GM12878 (cell line): ENCODE measurements at regions not wholly inside any gene's neighbourhood (a gene's known extent, or its start where the extent isn't known, plus 50 kb on each side); places are given as distances from the start of the nearest gene placed in this dataset.

Experiments used
- ATAC-seq: fragments of 200-7000 bp; cut with Tn5 transposase; 3 replicates; pipeline ENCODE4 v1.9.1; 2020; ENCODE audit warnings: mild to moderate bottlenecking, moderate library complexity
- BruUV-seq: library from RNA; stranded (reverse); fragments of 400-500 nt; replicated peaks from 2 replicates; lab custom pipeline; 2021; lab: Mats Ljungman, UMichigan
- CTCF ChIA-PET: fragments of 300-600 bp; sonication (Branson Sonifier 250); formaldehyde crosslinking; extraction: SDS; loops from one replicate; lab custom pipeline; 2021; ENCODE audit warnings: inconsistent platforms; lab: Yijun Ruan, JAX
- POLR2A ChIA-PET: fragments of 350-600 bp; formaldehyde crosslinking; extraction: SDS; loops from one replicate; lab custom pipeline; 2021; ENCODE audit warnings: inconsistent platforms; lab: Charles Lee
- RAD21 ChIA-PET: fragments of 300-600 bp; sonication (Branson Sonifier 250); formaldehyde crosslinking; loops from one replicate; lab custom pipeline; 2023; ENCODE audit warnings: antibody characterized with exemption; ENCODE audit not compliant: unreplicated experiment; lab: Charles Lee
- SMC1A ChIA-PET: fragments of 300-600 bp; sonication (Branson Sonifier 250); formaldehyde crosslinking; loops from one replicate; lab custom pipeline; 2023; ENCODE audit not compliant: unreplicated experiment, uncharacterized antibody; lab: Charles Lee
- DNase-seq: peaks from one replicate; pipeline ENCODE4 v3.0.0-alpha.2; 2011; ENCODE audit warnings: low read depth, low spot score
- FAIRE-seq: peaks from 3 replicates; lab custom pipeline; 2011; peaks lifted over from hg19 to GRCh38; lab: Jason Lieb, UNC
- H2AFZ ChIP-seq: 2 replicates; pipeline ENCODE4 v1.6.0; 2011; ENCODE audit warnings: low read depth, low read length, control low read depth; ENCODE audit not compliant: control insufficient read depth
- H3K27ac ChIP-seq: 2 replicates; pipeline ENCODE4 v1.5.1; 2011; ENCODE audit warnings: control low read depth; ENCODE audit not compliant: control insufficient read depth, insufficient read depth
- H3K27me3 ChIP-seq, 2 experiments: replicated peaks in 1 of 2; 2 replicates each; pipeline versions ENCODE4 v1.6.0 to v1.6.1; 2011; ENCODE audit warnings: low read length in 1 of 2; ENCODE audit not compliant: control insufficient read depth in 2 of 2, insufficient read depth in 2 of 2
- H3K36me3 ChIP-seq, 2 experiments: 2 replicates each; pipeline ENCODE4 v1.5.1; 2011; ENCODE audit warnings: low read length in 1 of 2; ENCODE audit not compliant: control insufficient read depth in 2 of 2, insufficient read depth in 2 of 2
- H3K4me1 ChIP-seq: 2 replicates; pipeline ENCODE4 v1.6.1; 2011; ENCODE audit warnings: mild to moderate bottlenecking, low read length, moderate library complexity, mixed read lengths; ENCODE audit not compliant: control insufficient read depth, insufficient read depth
- H3K4me2 ChIP-seq: 2 replicates; pipeline ENCODE4 v1.6.0; 2011; ENCODE audit warnings: control low read depth; ENCODE audit not compliant: control insufficient read depth, insufficient read depth
- H3K4me3 ChIP-seq: fragments of 200-600 bp; sonication (generic); 2 replicates; pipeline ENCODE4 v1.5.1; 2016
- H3K79me2 ChIP-seq: 2 replicates; pipeline ENCODE4 v1.6.0; 2011; ENCODE audit warnings: low read length; ENCODE audit not compliant: control insufficient read depth, insufficient read depth
- H3K9ac ChIP-seq: 2 replicates; pipeline ENCODE4 v1.8.0; 2011; ENCODE audit warnings: low read length, control low read depth, mixed read lengths; ENCODE audit not compliant: control insufficient read depth, insufficient read depth
- H3K9me3 ChIP-seq: replicated peaks from 3 replicates; pipeline ENCODE4 v1.5.1; 2011; ENCODE audit warnings: mild to moderate bottlenecking, low read length; ENCODE audit not compliant: control insufficient read depth, insufficient read depth
- H4K20me1 ChIP-seq: 2 replicates; pipeline ENCODE4 v1.6.0; 2011; ENCODE audit not compliant: control insufficient read depth, insufficient read depth
- ASH2L ChIP-seq: fragments of 300-600, 200-600 bp; sonication (generic); IDR thresholded peaks from 2 replicates; pipeline ENCODE4 v1.6.1; 2017; ENCODE audit warnings: low read depth, mild to moderate bottlenecking, borderline replicate concordance
- BCL11A ChIP-seq: IDR thresholded peaks from 2 replicates; pipeline ENCODE4 v1.6.1; 2011; ENCODE audit warnings: low read depth, low read length
- CBX5 ChIP-seq: sonication (generic); IDR thresholded peaks from 2 replicates; pipeline ENCODE4 v1.6.1; 2016; ENCODE audit warnings: low read depth, moderate library complexity, mild to moderate bottlenecking, inconsistent platforms
- CEBPB ChIP-seq, 2 experiments: fragments of 150-350 bp in 1 of 2; IDR thresholded peaks; 2 replicates each; pipeline ENCODE4 v1.6.1; 2012 to 2014; ENCODE audit warnings: low read depth in 2 of 2, low read length in 2 of 2, borderline replicate concordance in 1 of 2, inconsistent platforms in 1 of 2
- CHD2 ChIP-seq: IDR thresholded peaks from 2 replicates; pipeline ENCODE4 v1.6.1; 2011; ENCODE audit warnings: low read depth, low read length, improper control_type of control experiment, borderline replicate concordance
- EP300 ChIP-seq, 2 experiments: fragments of 150-350 bp in 1 of 2; IDR thresholded peaks; 2 replicates each; pipeline ENCODE4 v1.6.1; 2011 to 2012; ENCODE audit warnings: low read depth in 2 of 2, low read length in 2 of 2, borderline replicate concordance in 1 of 2, improper control_type of control experiment in 1 of 2, inconsistent platforms in 1 of 2; ENCODE audit not compliant: control insufficient read depth in 1 of 2
- HDGF ChIP-seq: fragments of 450-650 bp; IDR thresholded peaks from 2 replicates; pipeline ENCODE4 v1.6.1; 2016; ENCODE audit warnings: antibody characterized with exemption
- IKZF1 ChIP-seq: fragments of 450-650 bp; conservative IDR thresholded peaks from 2 replicates; pipeline ENCODE4 v1.6.1; 2017; ENCODE audit warnings: antibody characterized with exemption, mild to moderate bottlenecking
- KDM1A ChIP-seq: fragments of 200-600 bp; sonication (generic); IDR thresholded peaks from 2 replicates; pipeline ENCODE4 v1.6.1; 2016; ENCODE audit warnings: borderline replicate concordance
- NFYB ChIP-seq: IDR thresholded peaks from 2 replicates; pipeline ENCODE4 v1.6.1; 2011; ENCODE audit warnings: low read depth, mild to moderate bottlenecking, low read length, improper control_type of control experiment, moderate library complexity; ENCODE audit not compliant: insufficient read depth
- NR2C1 ChIP-seq: fragments of 450-650 bp; IDR thresholded peaks from 2 replicates; pipeline ENCODE4 v1.6.1; 2017; ENCODE audit warnings: antibody characterized with exemption, mild to moderate bottlenecking, moderate library complexity
- RELB ChIP-seq: fragments of 450-650 bp; IDR thresholded peaks from 2 replicates; pipeline ENCODE4 v1.6.1; 2017; ENCODE audit warnings: low read depth, mild to moderate bottlenecking, moderate library complexity
- SP1 ChIP-seq: IDR thresholded peaks from one replicate; pipeline ENCODE4 v1.6.1; 2011; ENCODE audit warnings: low read depth, low read length
- SUZ12 ChIP-seq: fragments of 200-600 bp; sonication (generic); IDR thresholded peaks from one replicate; pipeline ENCODE4 v1.6.1; 2018; ENCODE audit warnings: antibody characterized with exemption, mild to moderate bottlenecking; ENCODE audit not compliant: unreplicated experiment
- TARDBP ChIP-seq: IDR thresholded peaks from 2 replicates; pipeline ENCODE4 v1.6.1; 2016; ENCODE audit warnings: borderline replicate concordance
- ZBTB11 ChIP-seq: fragments of 450-650 bp; formaldehyde crosslinking; IDR thresholded peaks from 2 replicates; pipeline ENCODE4 v1.5.0; 2022; ENCODE audit warnings: mild to moderate bottlenecking, missing genetic modification characterization
- WGBS: methylation state at CpG from one replicate; pipeline ENCODE4 v1.1.6; 2016; ENCODE audit warnings: low lambda C conversion rate; ENCODE audit not compliant: insufficient replicate concordance, insufficient coverage; ENCODE audit errors: missing lambda C conversion rate; 5-methylcytosine and 5-hydroxymethylcytosine counted together
- in situ Hi-C: fragments of 300-500 bp; cut with MboI; formaldehyde crosslinking; loops from 9 replicates; pipeline ENCODE4 v1.14.3; 2018; ENCODE audit warnings: mixed read lengths
- intact Hi-C: fragments of 100-400 bp; cut with micrococcal nuclease; formaldehyde crosslinking; loops from one replicate; pipeline ENCODE4 v1.14.2; 2022; ENCODE audit not compliant: unreplicated experiment

GRCh38 chr10:61172182-61172926, 228.4 kb upstream of the RHOBTB1 start:
- ATAC-seq (no peak), DNase-seq (no peak), FAIRE-seq (no peak)
- RAD21 ChIA-PET: no interaction called here
- no peaks in the 10 kb centered on the region for H4K20me1 ChIP-seq
- in situ Hi-C loops (no loop called here), intact Hi-C loops (no loop called here)
- H3K9me3 ChIP-seq: no peaks in the 10 kb centered on the region
- POLR2A ChIA-PET: no interaction called here
- H3K4me2 ChIP-seq: no peak overlapping the region
- H3K27ac ChIP-seq: no peak overlapping the region
- BruUV-seq: no TSS peak
- H2AFZ ChIP-seq: no peak overlapping the region
- H3K36me3 ChIP-seq: no peaks in the 10 kb centered on the region
- no peak overlapping the region for H3K4me3 ChIP-seq
- no peaks in the 10 kb centered on the region; a peak in 1 of 4 replicates for H3K27me3 ChIP-seq
- H3K79me2 ChIP-seq: no peaks in the 10 kb centered on the region
- H3K4me1 ChIP-seq: no peaks in the 10 kb centered on the region
- 16% methylated on average over 5 of the region's 5 CpGs for WGBS
- SMC1A ChIA-PET: no interaction called here
- TF ChIP-seq ASH2L: no peak
- TF ChIP-seq RELB: no peak
- no peak for TF ChIP-seq EP300 (IDR thresholded peaks at IDR 0.05; ENCODE audit: borderline replicate concordance in 1 of 2, control insufficient read depth in 1 of 2, low read depth in 2 of 2, low read length in 2 of 2)
- no peak for TF ChIP-seq TARDBP
- no peak for TF ChIP-seq ZBTB11 (CRISPR knock-in tag)
- no peak for TF ChIP-seq SUZ12
- no peak for TF ChIP-seq CEBPB (IDR thresholded peaks at IDR 0.05; ENCODE audit: borderline replicate concordance in 1 of 2, low read depth in 2 of 2, low read length in 2 of 2)
- TF ChIP-seq NR2C1: no peak
- no peak for TF ChIP-seq HDGF
- TF ChIP-seq IKZF1: no peak
- TF ChIP-seq NFYB: no peak
- TF ChIP-seq KDM1A: no peak
- no peak for TF ChIP-seq CBX5
- no peak for TF ChIP-seq BCL11A
- no peak for TF ChIP-seq SP1
- no peak for TF ChIP-seq CHD2
- H3K9ac ChIP-seq: no peak overlapping the region
- CTCF ChIA-PET: interaction anchor here (0.6 kb wide), 1 partner anchor 45 kb away, joined by 3 read pairs; no protein-coding TSS in a partner anchor
